ENCODE measurements at regions not wholly inside any gene's neighbourhood (a gene's known extent, or its start where the extent isn't known, plus 50 kb on each side); places are given as distances from the start of the nearest gene placed in this dataset.

GRCh38 chr3:146827836-146828235 is 222.7 kb upstream of the PLSCR5 start:
- no peak for DNase-seq

DNA sequence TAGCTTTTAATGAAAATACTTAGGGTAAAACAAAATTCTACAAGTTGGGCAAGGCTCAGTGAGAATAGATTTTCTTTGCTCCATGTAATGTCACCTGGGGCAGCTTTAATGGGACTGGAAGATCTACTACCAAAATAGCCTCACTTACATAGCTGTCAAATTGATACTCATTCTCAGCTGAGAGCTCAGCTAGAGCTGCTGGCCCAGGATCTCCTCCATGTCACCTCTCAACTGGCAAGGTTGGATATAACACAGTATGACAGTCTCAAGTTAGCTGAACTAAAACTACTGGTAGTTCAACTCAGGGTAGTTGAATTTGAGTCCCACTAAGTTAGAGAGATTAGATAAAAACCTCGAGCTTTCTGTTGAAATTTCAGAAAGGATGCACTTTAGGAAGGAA is 218.5 kb upstream of the PLSCR5 start:
- no peak for DNase-seq

GRCh38 chr3:146818866-146819265 is 213.7 kb upstream of the PLSCR5 start:
- no peak for DNase-seq

- no peak for DNase-seq
Measured at GRCh38 chr3:146818301-146818700, 213.2 kb upstream of the PLSCR5 start.

DNA sequence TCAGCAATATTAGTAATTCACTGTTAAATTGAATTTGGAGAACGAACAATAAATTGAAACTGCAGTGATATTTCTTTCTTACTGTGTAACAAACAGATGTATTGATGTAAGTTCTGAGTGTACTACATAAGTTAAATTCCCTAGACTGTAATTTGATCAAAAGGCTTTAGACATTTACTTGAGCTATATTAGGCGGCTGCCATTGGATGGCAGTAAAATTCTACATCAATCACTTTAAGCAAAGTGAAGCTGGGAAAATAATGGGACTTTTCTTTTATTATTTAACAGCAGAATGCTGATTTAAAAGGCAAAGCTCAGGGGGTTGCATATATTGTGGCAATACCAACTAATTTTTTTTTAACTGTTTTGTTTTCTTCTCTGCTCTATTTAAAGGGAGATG is 212.6 kb upstream of the PLSCR5 start:
- DNase-seq = peak; percentile 33

DNA sequence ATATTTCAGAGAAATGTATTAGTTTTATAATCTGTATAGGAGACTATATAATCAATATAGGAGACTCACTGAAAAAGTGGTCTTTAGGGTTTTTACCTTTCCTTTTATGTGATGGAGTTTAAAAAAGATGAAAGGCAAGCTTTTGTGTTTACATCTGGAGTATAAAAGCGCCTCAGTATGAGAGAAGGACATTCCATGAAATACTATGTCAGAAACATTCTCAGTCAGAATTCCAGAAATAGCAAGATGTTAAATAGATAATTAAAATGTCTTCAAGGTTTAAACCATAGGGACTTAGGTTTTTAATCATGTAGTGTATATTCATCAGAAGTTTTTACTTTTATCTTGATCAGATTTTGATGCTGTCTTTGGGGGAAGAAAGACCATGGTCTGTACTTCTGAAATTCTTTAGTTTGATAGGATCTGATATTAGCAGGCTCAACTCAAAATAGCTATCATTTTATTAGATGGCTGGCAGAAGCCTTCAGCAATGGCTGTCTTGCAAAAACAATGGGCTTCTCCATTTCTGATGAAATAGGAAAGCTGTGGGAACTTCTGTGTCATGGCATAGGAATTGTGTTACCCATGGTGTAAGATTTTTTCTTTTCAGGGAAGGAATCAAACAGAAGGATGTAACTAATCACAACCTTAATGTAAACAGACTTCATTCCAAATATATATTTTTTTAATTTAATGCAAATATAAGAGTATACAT is 209.6 kb upstream of the PLSCR5 start:
- no peak for DNase-seq

DNA sequence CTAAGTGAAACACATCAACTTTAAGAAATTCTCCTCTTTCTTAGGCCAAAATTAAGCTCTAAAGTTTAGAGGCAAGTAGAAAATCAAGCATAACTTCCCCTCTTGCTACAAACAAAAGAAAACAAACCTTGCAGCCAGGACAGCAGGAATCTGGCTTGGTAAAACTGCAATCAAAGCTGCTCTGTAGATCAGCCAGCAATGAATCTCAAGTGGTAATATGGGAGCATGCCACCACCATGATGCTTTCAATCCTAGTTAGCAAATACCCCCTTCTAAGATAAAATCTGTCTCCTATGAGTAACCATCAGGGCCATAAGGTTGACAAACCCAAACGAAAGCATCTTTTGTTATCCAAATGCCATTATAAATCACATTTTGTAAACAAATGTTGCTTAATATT is 208.3 kb upstream of the PLSCR5 start:
- DNase-seq = no peak

DNA sequence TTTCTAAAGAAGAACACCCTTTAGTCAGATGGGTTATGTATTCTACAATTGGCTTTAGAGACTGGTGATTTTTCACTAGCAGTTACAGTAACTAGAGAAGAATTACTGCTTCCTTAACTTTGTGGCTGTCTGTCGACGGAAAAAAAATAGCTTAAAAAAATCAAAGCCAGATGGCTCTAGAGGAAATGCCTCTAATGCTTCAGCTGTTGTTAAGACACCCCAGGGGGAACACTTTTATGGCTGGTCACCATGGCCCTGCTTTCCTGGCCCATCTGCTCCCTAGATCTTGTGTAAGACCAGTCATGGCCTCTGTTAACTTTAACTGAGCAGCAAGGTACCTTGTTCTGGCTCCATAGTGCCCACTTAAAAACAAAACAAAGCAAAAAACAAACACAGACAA is 198.6 kb upstream of the PLSCR5 start:
- DNase-seq = no peak

DNA sequence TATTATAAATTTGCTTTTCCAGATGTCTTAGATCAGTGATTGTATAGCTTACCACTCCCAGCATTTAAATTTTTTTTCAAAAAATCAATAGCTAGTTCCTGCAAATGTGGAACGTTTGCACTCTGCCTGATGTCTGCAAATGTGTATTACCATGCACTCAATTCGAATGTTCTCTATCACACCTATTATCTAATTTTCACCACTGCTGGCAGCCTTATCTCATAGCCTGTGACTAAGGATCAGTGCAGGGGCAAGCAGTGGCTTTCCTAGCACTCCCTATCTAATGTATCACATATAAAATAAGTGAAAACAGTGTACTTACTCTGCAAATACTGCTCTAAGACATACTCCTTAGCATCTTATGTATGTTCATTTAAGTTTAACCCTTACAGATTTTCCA is 196.3 kb upstream of the PLSCR5 start:
- DNase-seq = no peak

DNA sequence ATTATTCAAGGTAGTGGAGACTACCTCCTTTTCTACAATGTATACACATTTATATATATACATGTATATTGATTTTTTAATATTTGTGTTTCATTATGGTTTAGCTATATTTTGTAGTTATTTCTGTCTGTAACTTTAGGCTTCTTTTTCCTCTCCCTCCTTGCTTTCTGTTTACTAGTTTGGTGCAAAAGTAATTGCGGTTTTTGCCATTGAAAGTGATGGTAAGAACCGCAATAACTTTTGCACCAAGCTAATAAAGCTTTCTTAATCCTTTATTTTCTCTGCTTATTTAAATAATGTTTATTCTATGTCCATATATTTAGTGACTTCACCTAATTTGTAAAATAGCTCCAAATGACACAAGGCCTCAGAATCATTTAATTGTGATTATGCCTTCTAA is 195.3 kb upstream of the PLSCR5 start:
- DNase-seq = no peak

DNA sequence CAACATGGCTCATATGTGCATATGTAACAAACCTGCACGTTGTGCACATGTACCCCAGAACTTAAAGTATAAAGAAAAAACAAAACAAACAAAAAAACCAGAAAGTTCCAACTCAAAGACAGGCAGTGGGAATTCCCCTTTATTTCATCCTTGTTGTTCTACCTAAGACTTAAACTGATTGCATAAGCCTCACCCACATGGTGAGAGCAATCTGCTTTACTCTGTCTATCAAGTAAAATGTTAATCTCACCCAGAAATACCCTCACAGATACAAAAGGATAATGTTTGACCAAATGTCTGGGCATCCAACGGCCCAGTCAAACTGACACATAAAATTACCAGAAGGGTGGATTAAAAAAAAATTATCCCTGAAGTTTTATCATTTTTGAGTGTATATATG is 190.9 kb upstream of the PLSCR5 start:
- DNase-seq = no peak

DNA sequence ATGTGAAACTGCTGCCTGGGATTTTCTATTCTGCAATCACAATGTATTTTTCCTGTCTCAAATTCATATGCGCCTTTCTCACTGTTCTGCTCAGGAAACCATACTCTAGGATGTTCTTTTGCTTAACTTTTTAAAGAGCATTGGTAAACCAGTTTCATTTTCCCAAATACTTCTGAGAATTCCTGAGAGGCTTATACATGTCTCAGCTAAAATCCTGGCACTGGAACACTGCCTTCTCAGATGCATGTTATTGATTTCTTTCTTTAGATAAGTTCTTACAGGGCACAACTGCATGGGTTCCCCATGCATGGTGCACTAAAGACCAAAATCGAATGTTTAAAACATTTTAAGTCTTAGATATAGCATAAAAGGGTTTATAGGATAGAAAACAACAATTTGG is 178.3 kb upstream of the PLSCR5 start:
- DNase-seq = no peak

- no peak for DNase-seq
Measured at GRCh38 chr3:146781606-146782005, 176.5 kb upstream of the PLSCR5 start.

DNA sequence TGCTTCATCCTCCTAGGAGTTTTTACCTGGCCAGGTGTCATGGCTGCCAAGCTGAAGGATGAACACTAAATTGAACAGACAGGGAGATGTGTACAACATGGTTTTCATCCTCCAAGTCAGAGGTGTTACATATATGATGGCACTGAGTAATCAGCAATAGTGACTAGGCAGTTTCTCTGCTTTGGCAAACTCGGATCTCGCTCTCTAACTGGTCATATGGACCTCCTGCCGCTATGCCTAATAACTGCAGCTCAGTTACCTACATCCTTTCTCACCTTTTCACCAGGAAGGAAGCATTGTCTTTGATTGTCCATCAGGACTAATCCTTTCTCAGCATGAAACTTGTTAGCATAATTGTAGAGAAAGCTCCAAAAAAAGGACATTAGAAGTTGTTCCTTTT is 175.9 kb upstream of the PLSCR5 start:
- DNase-seq = no peak

- no peak for DNase-seq
Measured at GRCh38 chr3:146780251-146780650, 175.1 kb upstream of the PLSCR5 start.

DNA sequence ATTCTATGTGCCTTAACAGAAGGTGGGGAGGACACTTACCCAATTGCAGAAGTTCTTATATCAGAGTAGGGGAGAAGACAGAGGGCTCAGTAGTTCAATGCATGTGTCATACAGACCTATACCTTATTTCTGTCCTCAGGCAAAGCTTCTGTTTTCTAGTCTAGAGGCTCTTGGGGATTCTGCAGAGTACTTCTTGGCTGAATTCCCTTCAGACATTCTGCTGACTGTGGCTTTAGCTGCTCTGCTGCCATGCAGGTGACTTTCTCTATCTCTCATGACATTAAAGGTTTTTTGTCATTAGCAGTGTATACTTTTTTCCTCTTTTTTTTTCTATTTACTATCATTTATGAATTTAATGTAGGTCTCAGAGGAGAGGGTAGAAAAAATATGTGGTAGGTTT is 172.8 kb upstream of the PLSCR5 start:
- DNase-seq = no peak

DNA sequence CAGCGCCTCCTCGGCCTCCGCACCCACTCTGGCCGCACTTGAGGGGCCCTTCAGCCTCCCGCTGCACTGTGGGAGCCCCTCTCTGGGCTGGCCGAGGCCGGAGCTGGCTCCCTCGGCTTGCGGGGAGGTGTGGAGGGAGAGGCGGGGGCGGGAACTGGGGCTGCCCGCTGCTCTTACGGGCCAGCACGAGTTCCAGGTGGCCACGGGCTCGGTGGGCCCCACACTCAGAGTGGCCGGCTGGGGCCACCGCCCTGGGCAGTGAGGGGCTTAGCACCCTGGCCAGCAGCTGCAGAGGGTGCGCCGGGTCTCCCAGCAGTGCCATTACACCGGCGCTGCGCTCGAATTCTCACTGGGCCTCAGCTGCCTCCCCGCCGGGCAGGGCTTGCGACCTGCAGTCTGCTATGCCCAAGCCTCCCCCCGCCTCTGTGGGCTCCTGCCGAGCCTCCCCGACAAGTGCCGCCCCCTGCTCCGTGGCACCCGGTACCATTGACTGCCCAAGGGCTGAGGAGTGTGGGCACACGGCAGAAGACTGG is 167.1 kb upstream of the PLSCR5 start:
- no peak for DNase-seq

DNA sequence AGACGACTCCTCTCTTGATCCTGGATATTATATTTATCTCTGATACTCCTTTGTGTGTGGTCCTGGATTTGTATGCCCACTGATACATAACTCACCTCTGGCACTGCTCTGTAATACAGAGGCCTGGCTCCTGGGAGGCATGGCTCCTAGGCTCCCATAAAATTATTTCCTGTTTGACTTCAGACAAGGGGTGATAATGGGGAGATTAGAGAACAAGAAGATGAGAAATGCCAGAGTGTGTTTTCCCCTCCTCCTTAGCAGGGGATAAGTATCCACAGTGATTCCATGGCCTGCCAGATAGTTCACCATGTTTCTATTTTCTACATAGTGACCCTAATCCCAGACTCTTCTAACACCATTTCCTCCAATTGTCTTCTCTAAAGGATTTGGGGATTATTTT is 165.7 kb upstream of the PLSCR5 start:
- DNase-seq = no peak

DNA sequence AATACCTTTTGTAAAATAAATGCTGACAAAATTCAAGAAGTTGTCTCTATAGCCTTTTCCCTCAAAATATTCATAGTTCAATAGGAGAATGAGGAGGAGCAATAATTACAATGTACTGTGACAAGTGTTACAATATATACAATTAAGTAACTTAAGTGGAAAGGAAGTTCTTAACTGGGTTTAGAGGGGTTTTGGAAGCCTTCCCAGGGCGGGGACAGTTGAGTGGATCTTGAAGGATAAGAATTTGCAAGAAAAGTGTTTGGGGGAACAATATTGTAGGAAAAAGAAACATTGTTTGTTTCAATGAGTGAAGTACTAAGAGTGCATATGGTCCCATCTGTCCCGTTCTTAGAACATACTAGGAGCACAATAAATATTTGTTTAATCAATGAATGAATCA is 165.2 kb upstream of the PLSCR5 start:
- no peak for DNase-seq

DNA sequence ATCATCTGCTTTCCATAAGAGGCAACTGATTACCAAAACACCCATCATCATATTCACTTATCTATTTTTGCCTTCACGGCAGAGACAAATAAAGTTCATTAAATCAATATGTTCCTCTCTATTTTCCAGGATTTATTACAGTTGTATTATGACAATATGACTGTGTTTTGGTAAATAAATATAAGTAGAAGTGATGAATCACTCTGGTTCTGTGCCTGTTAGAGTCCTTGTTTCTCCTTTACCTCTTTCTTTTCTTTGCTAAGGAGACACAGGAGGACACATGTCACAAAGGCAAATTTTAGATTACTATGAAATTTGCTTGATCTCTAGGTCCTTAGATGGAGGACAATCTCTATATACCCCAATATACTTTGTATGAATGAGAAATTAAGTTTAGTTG is 152.6 kb upstream of the PLSCR5 start:
- no peak for DNase-seq

DNA sequence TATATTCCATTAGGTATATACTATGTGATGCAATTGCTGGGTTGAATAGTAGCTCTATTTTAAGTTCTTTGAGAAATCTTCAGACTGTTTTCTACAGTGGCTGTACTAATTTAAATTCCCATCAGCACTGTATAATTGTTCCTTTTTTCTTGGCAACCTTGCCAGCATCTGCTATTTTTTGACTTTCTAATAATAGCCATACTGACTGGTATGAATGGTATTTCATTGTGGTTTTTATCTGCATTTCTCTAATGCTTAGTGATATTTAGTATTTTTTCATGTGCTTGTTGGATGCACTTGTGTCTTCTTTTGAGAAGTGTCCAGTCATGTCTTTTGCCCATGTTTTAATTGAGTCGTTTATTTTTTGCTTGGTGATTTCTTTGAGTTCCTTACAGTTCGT is 145.1 kb upstream of the PLSCR5 start:
- no peak for DNase-seq

DNA sequence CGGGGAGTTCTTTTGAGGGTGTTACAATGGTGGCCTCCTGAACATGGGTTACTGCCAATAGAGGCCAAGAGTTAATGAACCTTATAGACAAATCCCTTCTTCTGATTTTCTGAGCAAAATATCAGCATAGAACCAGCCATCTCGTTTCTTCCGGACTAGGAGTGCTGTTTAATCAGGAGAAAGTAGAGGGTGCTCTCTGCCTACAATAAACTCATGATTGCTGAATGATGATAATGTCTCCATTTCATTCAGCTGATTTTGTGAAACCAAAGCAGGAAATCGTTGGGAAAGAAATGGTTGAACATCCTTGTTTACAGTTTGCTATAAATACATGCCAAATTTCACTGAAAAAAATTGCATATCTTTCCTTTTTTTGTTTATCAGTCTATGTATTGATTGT is 142.8 kb upstream of the PLSCR5 start:
- DNase-seq = no peak

- DNase-seq = no peak
Measured at GRCh38 chr3:146747051-146747450, 141.9 kb upstream of the PLSCR5 start.

DNA sequence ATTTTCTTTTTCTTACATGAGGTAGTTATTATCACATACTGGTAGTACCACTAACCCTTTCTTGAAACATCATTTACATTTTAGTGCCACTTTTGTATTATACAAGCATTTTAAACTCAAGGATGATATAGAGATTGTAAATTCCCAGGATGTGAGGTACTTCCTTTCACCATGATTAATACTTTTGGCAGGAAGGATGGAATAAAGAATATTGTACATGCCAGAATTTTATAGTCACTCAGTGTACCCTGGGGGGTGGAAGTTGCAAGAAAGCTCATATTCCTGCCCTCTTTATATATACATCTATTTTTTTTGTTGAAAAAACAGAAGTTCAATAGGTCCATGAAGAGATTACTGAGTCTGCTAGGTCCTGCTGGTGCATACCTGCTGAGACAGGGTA is 141.0 kb upstream of the PLSCR5 start:
- DNase-seq = no peak

- no peak for DNase-seq
Measured at GRCh38 chr3:146739203-146739671, 134.1 kb upstream of the PLSCR5 start.

Measured in NCI-H1105 (cell line).